HG02973 (cell line): ENCODE measurements at regions not wholly inside any gene's neighbourhood (a gene's known extent, or its start where the extent isn't known, plus 50 kb on each side); places are given as distances from the start of the nearest gene placed in this dataset.
"Not testable (repeated sequence)": the region's sequence is repeated elsewhere in the genome, so short reads cannot be mapped to it uniquely, and the experiment has no call there.

Experiments
- ATAC-seq: cut with Tn5 transposase; IDR thresholded peaks from one replicate; pipeline ENCODE4 v1.9.1; 2021; ENCODE audit warnings: moderate library complexity; ENCODE audit not compliant: unreplicated experiment

DNA sequence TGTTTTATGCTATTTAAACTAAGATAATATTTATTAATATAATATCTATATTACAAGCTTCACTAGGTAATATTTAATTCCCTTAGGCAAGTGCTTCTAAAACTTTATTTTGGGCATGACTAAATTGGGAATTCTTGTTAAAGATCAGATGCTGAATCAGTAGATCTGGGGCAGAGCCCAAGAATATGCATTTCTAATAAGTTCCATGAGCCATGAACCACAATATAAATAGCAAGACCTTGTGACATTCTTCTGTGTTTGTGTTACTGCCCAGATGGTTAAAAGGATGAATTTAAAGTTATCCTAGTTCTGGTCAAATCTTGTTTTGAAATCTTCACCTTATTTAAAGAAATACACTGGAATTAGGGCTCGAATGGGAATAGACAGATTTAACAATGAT lies 258.4 kb upstream of the CACNA2D1 start:
- ATAC-seq: no peak

DNA sequence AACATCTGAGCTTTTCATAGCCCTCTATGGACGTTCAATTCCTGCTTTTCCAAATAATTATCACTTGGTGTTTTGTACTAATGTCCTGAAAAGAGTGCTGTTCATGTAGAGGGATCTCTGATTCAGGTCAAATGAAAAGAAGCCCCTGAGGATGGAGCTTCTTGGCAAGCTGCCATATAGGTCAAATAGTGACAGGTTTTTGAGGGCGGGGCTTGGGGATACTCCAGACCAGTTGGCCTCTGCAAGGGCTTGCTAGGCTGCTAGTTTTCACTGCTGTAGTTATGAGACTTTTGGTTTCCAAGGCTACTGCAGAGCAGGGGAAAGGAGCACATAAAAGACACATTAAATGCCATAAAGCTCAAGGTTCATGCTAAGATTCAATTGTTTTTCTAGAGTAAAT lies 257.2 kb upstream of the CACNA2D1 start:
- ATAC-seq: no peak

- no peak for ATAC-seq
These were observed 256.2 kb upstream of the CACNA2D1 start for GRCh38 chr7:82699773-82700186.

- no peak for ATAC-seq
These were observed 254.3 kb upstream of the CACNA2D1 start for GRCh38 chr7:82697897-82698296.

DNA sequence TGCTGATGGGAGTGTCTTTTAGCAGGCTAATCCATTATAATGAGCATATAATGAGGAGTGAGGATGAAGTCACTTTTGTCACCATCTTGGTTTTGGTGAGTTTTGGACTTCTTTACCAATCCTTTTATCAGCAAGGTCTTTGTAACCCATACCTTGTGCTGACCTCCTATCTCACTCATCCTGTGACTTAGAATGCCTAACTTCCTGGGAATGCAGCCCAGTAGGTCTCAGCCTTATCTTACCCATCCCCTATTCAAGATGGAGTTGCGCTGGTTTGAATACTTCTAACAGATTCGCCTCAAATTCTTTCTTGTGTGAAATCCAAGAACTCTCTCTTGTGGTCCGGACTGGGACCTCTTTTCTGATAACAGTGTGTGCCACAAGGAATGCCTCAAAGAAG lies 253.1 kb upstream of the CACNA2D1 start:
- ATAC-seq: no peak

GRCh38 chr7:82694022-82694421 lies 250.4 kb upstream of the CACNA2D1 start:
- ATAC-seq: no peak

GRCh38 chr7:82690929-82691328 lies 247.4 kb upstream of the CACNA2D1 start:
- no peak for ATAC-seq

- no peak for ATAC-seq
These were observed 241.6 kb upstream of the CACNA2D1 start for GRCh38 chr7:82685214-82685613.

- ATAC-seq: no peak
These were observed 235.1 kb upstream of the CACNA2D1 start for GRCh38 chr7:82678716-82679115.

DNA sequence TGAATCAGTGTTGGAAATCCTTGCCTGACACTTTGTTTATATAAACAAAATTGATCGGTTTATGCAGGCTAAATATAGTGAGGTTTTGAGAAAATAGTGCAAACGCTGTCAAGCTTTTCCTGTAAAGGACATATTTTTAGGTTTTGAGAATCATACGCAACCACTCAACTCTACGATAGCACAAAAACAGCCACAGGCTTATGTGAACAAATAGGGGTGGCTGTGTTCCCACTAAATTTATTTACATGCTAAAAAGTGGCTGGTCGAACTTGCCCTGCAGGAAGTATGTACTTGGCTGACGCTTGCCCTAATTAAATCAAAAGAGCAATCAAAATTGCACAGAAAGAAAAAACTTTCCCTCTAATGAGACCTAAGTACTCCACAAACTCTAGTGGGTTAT lies 234.7 kb upstream of the CACNA2D1 start:
- no peak for ATAC-seq

GRCh38 chr7:82677493-82677892 lies 233.9 kb upstream of the CACNA2D1 start:
- no peak for ATAC-seq

DNA sequence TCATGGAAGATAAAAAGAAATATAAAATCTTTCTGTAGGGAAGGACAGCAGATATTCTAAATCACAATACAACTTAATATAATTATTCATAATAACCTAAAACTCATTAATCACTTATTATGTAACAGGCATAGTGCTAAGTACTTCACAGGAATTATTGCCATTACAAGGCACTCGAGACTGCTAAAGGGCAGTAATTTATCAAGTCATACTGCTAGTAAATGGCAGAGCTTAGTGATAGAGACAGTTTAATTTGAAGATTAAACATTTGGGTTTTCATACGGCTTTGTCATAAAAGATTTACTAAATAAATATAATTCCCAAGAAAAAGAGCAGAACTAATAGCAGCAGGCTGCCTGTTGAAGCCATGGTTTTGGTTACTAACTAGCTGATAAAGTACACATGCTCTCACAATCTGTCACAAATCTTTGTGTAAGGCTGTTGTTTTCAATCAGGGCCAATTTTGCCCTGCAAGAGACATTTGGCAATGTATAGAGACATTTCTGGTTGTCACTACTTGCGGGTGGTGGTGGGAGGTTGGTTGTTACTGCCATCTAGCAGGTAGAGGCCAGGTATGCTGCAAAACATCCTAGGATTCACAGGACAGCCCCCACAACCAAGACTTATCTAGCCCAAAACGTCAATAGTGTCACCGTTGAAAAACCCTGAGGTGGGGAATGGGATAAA lies 233.3 kb upstream of the CACNA2D1 start:
- ATAC-seq: no peak

GRCh38 chr7:82675396-82675795 lies 231.8 kb upstream of the CACNA2D1 start:
- ATAC-seq: no peak

DNA sequence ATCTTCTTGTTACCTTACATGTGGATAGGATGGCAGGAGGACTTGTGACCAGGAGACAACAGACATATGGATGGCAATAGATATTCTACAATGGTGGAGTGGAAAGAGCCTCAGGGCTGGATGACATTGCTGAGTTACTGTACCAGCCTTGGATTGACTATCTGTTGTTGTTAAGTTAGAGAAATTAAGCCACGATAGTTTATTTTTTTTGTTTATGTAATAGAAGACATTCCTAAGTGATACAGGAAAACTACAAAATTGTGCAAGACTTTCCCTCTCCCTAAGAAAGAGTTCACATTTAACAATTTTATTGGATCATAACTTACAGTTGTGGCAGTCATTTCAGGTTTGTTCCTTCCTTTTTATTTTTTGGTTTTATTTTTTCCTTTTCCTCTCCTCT lies 230.7 kb upstream of the CACNA2D1 start:
- no peak for ATAC-seq

DNA sequence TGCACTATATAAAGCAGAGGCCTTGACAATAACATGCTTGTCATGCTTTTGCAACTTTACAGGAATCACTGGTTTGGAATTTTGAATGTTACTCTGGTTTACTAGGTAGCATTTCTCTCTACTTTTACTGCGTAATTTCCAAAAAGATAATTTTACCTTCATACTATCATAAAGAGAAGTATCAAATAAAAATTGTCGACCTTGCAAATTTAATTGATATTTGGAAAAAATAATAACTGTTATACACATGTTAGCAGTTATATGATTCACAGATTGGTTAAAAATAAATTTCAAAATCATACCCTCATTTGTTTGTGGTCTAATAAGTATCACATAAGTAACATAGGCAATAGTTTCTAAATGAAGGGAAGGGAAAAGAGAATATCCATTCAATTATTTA lies 228.5 kb upstream of the CACNA2D1 start:
- ATAC-seq: no peak

GRCh38 chr7:82669141-82669540 lies 225.6 kb upstream of the CACNA2D1 start:
- no peak for ATAC-seq

DNA sequence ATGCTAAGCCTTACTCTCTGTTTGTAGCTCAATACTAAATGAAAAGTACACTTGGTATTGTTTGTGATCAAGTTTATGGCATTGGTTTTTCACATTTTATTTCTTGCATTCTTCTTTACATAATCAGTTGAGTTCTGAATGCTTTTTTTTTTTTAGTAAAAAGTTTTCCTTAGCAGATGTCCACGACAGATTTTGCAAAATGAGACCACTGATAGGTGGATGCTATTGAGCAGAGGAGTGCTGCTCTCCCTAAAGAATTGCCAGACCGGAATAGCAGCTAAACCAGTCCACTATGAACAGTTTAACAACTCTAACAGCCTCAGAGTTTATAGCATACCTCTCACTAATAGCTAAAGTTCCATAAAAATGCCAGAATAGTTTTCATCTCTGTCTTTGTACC lies 225.1 kb upstream of the CACNA2D1 start:
- no peak for ATAC-seq

- no peak for ATAC-seq
These were observed 222.5 kb upstream of the CACNA2D1 start for GRCh38 chr7:82665966-82666507.

GRCh38 chr7:82655965-82656364 lies 212.4 kb upstream of the CACNA2D1 start:
- ATAC-seq: no peak

DNA sequence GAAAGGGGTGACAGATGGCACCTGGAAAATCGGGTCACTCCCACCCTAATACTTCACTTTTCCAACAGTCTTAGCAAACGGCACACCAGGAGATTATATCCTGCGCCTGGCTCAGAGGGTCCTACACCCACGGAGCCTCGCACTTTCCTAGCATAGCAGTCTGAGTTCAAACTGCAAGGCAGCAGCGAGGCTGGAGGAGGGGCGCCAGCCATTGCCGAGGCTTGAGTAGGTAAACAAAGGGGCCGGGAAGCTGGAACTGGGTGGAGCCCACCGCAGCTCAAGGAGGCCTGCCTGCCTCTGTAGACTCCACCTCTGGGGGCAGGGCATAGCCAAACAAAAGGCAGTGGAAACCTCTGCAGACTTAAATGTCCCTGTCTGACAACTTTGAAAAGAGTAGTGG lies 206.5 kb upstream of the CACNA2D1 start:
- not testable (repeated sequence) for ATAC-seq

- ATAC-seq: no peak
These were observed 190.0 kb upstream of the CACNA2D1 start for GRCh38 chr7:82633592-82633991.

DNA sequence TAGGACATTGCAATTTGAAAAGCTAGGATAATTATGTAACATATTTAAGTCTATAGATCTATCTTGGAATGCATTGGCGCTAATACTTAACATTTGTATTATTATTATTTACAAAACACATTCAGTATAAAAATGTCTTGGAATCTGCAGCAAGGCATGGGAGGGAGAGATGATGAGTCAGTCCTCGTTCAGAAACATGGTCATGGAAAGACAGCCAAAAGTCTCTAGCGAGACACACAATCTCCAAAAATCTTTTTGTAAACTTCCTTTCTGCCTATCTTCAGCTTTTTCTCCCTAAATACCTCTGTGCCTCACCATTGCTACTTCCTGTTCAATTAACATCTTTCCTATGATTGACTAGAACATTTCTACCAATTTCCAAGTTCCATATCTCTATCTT lies 188.4 kb upstream of the CACNA2D1 start:
- no peak for ATAC-seq

DNA sequence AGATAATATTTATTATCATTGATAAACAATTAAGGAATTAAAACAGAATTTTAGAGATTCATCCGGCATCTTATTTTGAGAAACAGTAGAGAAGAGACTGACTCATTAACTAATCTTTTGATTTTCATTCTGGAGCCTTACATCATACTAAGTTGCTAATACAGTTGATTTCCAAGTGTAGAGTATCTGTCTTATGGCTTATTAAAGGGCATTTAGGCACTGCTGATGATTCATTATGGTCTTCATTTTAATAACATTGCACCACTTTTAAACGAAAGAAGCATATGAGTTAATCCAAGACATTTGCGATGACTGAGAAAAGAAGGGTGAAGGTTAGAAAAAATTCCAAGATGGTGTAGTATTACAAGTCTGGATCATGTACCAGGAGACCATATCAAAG lies 186.0 kb upstream of the CACNA2D1 start:
- ATAC-seq: no peak
